Right lobe of liver (tissue), 6 donors: ENCODE measurements at regions not wholly inside any gene's neighbourhood (a gene's known extent, or its start where the extent isn't known, plus 50 kb on each side); places are given as distances from the start of the nearest gene placed in this dataset.

ENCODE experiments used
- ATAC-seq, 4 donors: fragments of 200-7000 bp; cut with Tn5 transposase; one replicate each; pipeline ENCODE4 v1.9.1; 2020; ENCODE audit warnings: mild to moderate bottlenecking in 4 of 4, moderate library complexity in 4 of 4
- DNase-seq, 3 donors: peaks; one replicate each; pipeline ENCODE4 v3.0.0-alpha.2; 2020
- H3K27ac ChIP-seq, 3 donors: fragments of 200-600 bp; one replicate each; pipeline ENCODE4 v1.8.0; 2022
- H3K27me3 ChIP-seq, 2 donors: fragments of 200-600 bp; one replicate each; pipeline ENCODE4 v1.8.0; 2022
- H3K36me3 ChIP-seq, 4 donors: fragments of 200-600 bp; sonication (generic) in 1 of 4; one replicate each; pipeline versions ENCODE4 v1.5.1 to v1.8.0; 2017 to 2022; ENCODE audit warnings: control low read depth in 1 of 4
- H3K4me1 ChIP-seq, 4 donors: fragments of 200-600 bp; sonication (generic) in 1 of 4; one replicate each; pipeline versions ENCODE4 v1.5.1 to v1.8.0; 2017 to 2022; ENCODE audit warnings: control low read depth in 1 of 4
- H3K4me3 ChIP-seq, 3 donors: fragments of 200-600 bp; one replicate each; pipeline ENCODE4 v1.8.0; 2022
- H3K9me3 ChIP-seq, 4 donors: fragments of 200-600 bp; sonication (generic) in 1 of 4; one replicate each; pipeline versions ENCODE4 v1.5.1 to v1.8.0; 2017 to 2022; ENCODE audit warnings: control low read depth in 1 of 4
- POLR2A ChIP-seq: fragments of 450-650 bp; IDR thresholded peaks from one replicate; pipeline ENCODE4 v1.6.1; 2017; ENCODE audit warnings: antibody characterized with exemption, mild to moderate bottlenecking
- WGBS: methylation state at CpG from one replicate; pipeline ENCODE4 v1.1.6; 2018; ENCODE audit warnings: low coverage, low lambda C conversion rate; ENCODE audit not compliant: insufficient coverage; ENCODE audit errors: missing lambda C conversion rate; 5-methylcytosine and 5-hydroxymethylcytosine counted together
- intact Hi-C, 2 donors: fragments of 100-400 bp; cut with DNase I; formaldehyde crosslinking; loops; one replicate each; pipeline versions ENCODE4 v1.11.2 to v1.14.1; 2022
- TF ChIP-seq, protein P1 (sequence below), 4 donors: fragments of 200-600 bp in 3 of 4; fragments of 450-650 bp in 1 of 4; IDR thresholded peaks; one replicate each; pipeline versions ENCODE4 v1.5.1 to v1.8.0; 2016 to 2022; ENCODE audit warnings: antibody characterized with exemption in 4 of 4, mild to moderate bottlenecking in 2 of 4
- donor health status: DM: no; HTN: yes; CAD: no.
- donor health status: DM: no; HTN: no; CAD: no.
- donor health status: DM: no; HTN: no; CAD: no.
- donor health status: DM: no; HTN: yes; CAD: no.
- donor health status: DM: no; HTN: yes; CAD: no.

DNA sequence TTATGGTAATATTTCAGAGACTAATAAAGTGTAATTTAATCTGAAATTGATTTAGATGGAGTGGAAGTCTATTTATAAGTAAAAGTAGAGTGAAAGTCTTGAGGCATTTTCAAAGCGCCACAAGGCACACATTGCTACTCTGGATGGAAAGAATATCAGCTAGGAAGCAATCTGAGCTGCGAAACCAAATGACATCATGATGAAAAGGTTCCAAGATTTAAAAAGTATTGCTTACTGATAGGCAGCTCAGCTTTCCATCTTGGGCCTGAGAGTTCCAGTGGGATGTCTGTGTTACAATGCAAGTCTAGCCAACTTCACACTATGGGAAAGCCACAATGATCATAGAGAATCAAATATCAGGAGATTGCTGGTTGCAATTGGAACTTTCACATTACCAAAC lies 126.9 kb upstream of the VGLL2 start:
- Histone ChIP-seq H3K9me3 (no peaks in the 10 kb centered on the region), H3K4me1 (no peaks in the 10 kb centered on the region), H3K27me3 (no peaks in the 10 kb centered on the region), H3K36me3 (no peaks in the 10 kb centered on the region), H3K4me3 (no peak overlapping the region), H3K27ac (no peak overlapping the region)
- DNase-seq (no peak), ATAC-seq (no peak)
- 61% methylated on average over 2 of the region's 2 CpGs for WGBS
- TF ChIP-seq, protein P1, sequence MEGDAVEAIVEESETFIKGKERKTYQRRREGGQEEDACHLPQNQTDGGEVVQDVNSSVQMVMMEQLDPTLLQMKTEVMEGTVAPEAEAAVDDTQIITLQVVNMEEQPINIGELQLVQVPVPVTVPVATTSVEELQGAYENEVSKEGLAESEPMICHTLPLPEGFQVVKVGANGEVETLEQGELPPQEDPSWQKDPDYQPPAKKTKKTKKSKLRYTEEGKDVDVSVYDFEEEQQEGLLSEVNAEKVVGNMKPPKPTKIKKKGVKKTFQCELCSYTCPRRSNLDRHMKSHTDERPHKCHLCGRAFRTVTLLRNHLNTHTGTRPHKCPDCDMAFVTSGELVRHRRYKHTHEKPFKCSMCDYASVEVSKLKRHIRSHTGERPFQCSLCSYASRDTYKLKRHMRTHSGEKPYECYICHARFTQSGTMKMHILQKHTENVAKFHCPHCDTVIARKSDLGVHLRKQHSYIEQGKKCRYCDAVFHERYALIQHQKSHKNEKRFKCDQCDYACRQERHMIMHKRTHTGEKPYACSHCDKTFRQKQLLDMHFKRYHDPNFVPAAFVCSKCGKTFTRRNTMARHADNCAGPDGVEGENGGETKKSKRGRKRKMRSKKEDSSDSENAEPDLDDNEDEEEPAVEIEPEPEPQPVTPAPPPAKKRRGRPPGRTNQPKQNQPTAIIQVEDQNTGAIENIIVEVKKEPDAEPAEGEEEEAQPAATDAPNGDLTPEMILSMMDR (IDR thresholded peaks at IDR 0.05), result no peak
- no peak for TF ChIP-seq POLR2A
- intact Hi-C loops, result no loop called here

DNA sequence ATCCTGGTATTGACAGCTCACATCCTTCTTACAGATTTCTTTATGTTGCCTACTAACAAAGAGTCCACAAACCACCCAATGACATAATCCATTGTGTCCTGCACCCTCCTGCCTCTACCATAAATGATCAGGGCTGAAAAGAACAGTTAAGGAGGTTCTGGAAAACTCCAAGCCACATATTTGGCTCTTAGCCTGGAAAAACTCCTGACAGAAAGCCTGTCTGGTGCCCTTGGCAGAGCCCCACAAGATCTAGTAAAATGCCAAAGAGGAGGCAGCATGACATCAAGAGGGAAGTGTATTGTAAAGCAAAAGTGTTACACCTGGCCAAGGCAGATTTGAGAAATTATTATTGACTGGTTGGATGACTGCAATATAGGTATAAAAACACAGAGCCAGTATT lies 126.4 kb upstream of the VGLL2 start:
- H3K27me3 ChIP-seq, result no peaks in the 10 kb centered on the region
- ATAC-seq (no peak), DNase-seq (no peak)
- TF ChIP-seq, protein P1 (IDR thresholded peaks at IDR 0.05), result no peak
- TF ChIP-seq POLR2A, result no peak
- H3K4me3 ChIP-seq, result no peak overlapping the region
- no peaks in the 10 kb centered on the region for H3K9me3 ChIP-seq
- H3K27ac ChIP-seq, result no peak overlapping the region
- intact Hi-C loops, result no loop called here
- H3K36me3 ChIP-seq, result no peaks in the 10 kb centered on the region
- no peaks in the 10 kb centered on the region for H3K4me1 ChIP-seq

DNA sequence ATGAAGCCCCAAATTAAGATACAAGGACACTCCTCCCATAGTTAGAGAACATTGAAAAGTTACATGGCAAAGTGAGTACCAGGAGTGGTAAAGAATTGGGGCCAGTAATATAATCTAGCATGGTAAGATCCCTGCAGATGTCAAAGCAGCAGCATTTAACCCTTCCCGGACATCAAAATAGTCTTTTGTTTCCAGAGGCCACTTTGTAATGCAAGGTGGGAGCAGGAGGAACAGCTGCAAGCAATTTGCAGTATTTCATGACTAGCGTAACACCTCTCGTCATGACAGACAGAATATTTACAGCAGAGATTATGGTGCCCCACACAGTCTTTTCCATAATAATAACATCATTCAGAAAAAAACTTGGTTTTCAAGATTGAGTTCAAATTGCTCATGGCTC lies 123.2 kb upstream of the VGLL2 start:
- no peaks in the 10 kb centered on the region for H3K4me1 ChIP-seq
- DNase-seq, result no peak
- no peaks in the 10 kb centered on the region for H3K36me3 ChIP-seq
- no peak overlapping the region for H3K4me3 ChIP-seq
- ATAC-seq, result no peak
- TF ChIP-seq, protein P1 (IDR thresholded peaks at IDR 0.05), result no peak
- no peak for TF ChIP-seq POLR2A
- intact Hi-C loops, result no loop called here
- no peaks in the 10 kb centered on the region for H3K9me3 ChIP-seq
- H3K27ac ChIP-seq, result no peak overlapping the region
- H3K27me3 ChIP-seq, result no peaks in the 10 kb centered on the region
- 49% methylated on average over 3 of the region's 3 CpGs for WGBS

GRCh38 chr6:117142995-117143394 lies 122.4 kb upstream of the VGLL2 start:
- H3K9me3 ChIP-seq, result no peaks in the 10 kb centered on the region
- 53% methylated on average over 1 of the region's 1 CpG for WGBS
- no peak overlapping the region for H3K27ac ChIP-seq
- no peaks in the 10 kb centered on the region for H3K36me3 ChIP-seq
- TF ChIP-seq, protein P1 (IDR thresholded peaks at IDR 0.05), result no peak
- no peak for TF ChIP-seq POLR2A
- intact Hi-C loops, result no loop called here
- no peaks in the 10 kb centered on the region for H3K27me3 ChIP-seq
- no peak overlapping the region for H3K4me3 ChIP-seq
- no peaks in the 10 kb centered on the region for H3K4me1 ChIP-seq
- ATAC-seq (no peak), DNase-seq (no peak)

DNA sequence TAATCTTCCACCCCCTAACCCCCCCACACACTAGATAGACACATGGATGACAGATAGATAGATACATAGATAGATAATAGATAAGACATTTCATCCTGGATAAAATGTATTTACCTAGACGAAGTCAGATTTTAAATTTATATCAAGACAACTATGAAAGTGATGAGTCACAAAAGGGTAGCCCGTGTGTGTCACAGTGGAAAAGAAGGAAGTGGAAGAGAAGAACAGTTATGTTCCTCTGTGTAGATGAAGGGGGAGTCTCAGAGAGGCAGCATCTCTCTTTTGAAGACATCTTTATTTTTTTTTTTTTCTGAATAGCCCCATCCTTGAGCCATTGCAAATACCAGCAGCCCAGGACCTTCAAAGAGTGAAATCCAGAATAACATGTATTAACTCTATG lies 121.7 kb upstream of the VGLL2 start:
- Histone ChIP-seq H3K4me1 (no peaks in the 10 kb centered on the region), H3K9me3 (no peaks in the 10 kb centered on the region), H3K27me3 (no peaks in the 10 kb centered on the region), H3K4me3 (no peak overlapping the region), H3K36me3 (no peaks in the 10 kb centered on the region), H3K27ac (no peak overlapping the region)
- no peak for ATAC-seq
- no peak for DNase-seq
- 47% methylated on average over 2 of the region's 2 CpGs for WGBS
- intact Hi-C loops, result no loop called here
- TF ChIP-seq, protein P1 (IDR thresholded peaks at IDR 0.05), result no peak
- no peak for TF ChIP-seq POLR2A
